ENCODE measurements at regions not wholly inside any gene's neighbourhood (a gene's known extent, or its start where the extent isn't known, plus 50 kb on each side); places are given as distances from the start of the nearest gene placed in this dataset.

DNA sequence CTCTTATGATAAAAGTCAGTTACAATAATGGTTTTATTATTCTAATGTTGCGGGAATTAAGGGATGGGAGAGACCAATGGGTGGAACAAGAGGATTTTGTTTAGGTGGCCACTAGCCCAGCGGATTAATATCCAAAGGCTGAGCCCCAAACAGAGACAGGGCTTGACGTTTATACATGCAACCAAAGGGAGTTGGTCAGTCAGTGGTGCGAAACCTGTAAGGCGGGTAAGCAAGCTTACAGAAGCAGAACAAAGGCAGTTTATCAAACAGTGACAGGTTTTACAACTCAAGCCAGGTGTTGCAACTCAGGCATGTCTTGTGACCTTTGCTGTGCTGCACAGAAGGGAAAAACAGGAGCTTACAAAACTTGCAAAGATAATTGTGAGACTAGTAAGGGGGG, 622.9 kb upstream of the MBL2 start:
- H3K27me3 ChIP-seq (ENCODE audit: insufficient read depth, low read depth): no peaks in the 10 kb centered on the region
- H3K4me2 ChIP-seq: no peak overlapping the region
- H3K27ac ChIP-seq: no peak overlapping the region
- H3K4me1 ChIP-seq (ENCODE audit: low read depth, poor library complexity, severe bottlenecking): no peaks in the 10 kb centered on the region
- H3K4me3 ChIP-seq (IDR thresholded peaks at IDR 0.05; ENCODE audit: insufficient read depth, low read depth, low read length): no peak overlapping the region
- H3K36me3 ChIP-seq (ENCODE audit: insufficient read depth): no peaks in the 10 kb centered on the region
- no peak overlapping the region for H2AFZ ChIP-seq (ENCODE audit: low read depth)
- TF ChIP-seq, protein P1, sequence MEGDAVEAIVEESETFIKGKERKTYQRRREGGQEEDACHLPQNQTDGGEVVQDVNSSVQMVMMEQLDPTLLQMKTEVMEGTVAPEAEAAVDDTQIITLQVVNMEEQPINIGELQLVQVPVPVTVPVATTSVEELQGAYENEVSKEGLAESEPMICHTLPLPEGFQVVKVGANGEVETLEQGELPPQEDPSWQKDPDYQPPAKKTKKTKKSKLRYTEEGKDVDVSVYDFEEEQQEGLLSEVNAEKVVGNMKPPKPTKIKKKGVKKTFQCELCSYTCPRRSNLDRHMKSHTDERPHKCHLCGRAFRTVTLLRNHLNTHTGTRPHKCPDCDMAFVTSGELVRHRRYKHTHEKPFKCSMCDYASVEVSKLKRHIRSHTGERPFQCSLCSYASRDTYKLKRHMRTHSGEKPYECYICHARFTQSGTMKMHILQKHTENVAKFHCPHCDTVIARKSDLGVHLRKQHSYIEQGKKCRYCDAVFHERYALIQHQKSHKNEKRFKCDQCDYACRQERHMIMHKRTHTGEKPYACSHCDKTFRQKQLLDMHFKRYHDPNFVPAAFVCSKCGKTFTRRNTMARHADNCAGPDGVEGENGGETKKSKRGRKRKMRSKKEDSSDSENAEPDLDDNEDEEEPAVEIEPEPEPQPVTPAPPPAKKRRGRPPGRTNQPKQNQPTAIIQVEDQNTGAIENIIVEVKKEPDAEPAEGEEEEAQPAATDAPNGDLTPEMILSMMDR (conservative IDR thresholded peaks at IDR 0.05; ENCODE audit: low read depth, low read length): no peak
- no peaks in the 10 kb centered on the region for H4K20me1 ChIP-seq (ENCODE audit: insufficient read depth)
- no peak overlapping the region for H3K9ac ChIP-seq
- H3K79me2 ChIP-seq (ENCODE audit: insufficient read depth, low read depth): no peaks in the 10 kb centered on the region

DNA sequence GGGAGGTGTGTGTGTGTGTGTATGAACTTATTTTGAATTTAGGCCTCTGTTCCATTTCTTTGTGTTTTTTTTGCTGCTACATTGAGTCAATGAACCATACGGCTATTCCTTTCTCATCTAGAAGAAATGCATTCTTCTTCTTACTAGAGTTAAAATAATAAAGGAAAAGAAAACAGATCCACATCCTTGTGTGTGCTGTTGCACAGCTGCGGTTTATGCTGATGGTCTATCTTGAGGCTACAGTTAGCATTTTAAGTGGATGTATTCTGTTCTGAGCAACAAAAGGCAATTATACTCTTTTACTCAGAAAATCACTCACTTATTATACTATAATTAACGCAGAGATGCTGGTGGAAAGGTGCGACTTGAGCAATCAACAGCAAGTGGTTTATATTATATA, 615.0 kb upstream of the MBL2 start:
- no peak overlapping the region for H3K9ac ChIP-seq
- H4K20me1 ChIP-seq (ENCODE audit: insufficient read depth): no peaks in the 10 kb centered on the region
- H3K27ac ChIP-seq: no peak overlapping the region
- no peaks in the 10 kb centered on the region for H3K4me1 ChIP-seq (ENCODE audit: low read depth, poor library complexity, severe bottlenecking)
- no peak overlapping the region for H3K4me3 ChIP-seq (IDR thresholded peaks at IDR 0.05; ENCODE audit: insufficient read depth, low read depth, low read length)
- H3K4me2 ChIP-seq: no peak overlapping the region
- no peaks in the 10 kb centered on the region for H3K79me2 ChIP-seq (ENCODE audit: insufficient read depth, low read depth)
- H3K36me3 ChIP-seq (ENCODE audit: insufficient read depth): no peaks in the 10 kb centered on the region
- TF ChIP-seq, protein P1 (conservative IDR thresholded peaks at IDR 0.05; ENCODE audit: low read depth, low read length): no peak
- no peak overlapping the region for H2AFZ ChIP-seq (ENCODE audit: low read depth)
- H3K27me3 ChIP-seq (ENCODE audit: insufficient read depth, low read depth): no peaks in the 10 kb centered on the region

DNA sequence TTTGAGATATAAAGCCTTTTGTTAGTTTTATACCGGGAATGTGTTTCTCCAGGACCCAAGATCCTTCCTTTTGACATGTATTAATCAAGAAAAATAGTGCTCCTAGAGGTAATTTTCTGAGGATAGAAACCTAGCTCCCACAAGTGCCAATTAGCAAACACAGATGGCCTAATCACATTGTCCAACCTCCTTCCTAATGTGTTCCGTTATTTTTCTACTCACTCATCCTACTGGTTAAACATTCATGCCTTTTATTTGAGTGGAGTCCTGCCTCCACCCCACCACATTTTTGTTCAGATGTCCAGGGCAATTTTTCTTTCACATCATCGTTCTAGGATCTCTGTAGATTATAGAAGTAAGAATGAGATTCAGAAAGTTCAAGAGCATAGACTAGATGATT, 610.0 kb upstream of the MBL2 start:
- Histone ChIP-seq H3K27me3 (ENCODE audit: insufficient read depth, low read depth) (no peaks in the 10 kb centered on the region), H3K4me1 (ENCODE audit: low read depth, poor library complexity, severe bottlenecking) (no peaks in the 10 kb centered on the region), H3K79me2 (ENCODE audit: insufficient read depth, low read depth) (no peaks in the 10 kb centered on the region), H3K9ac (no peak overlapping the region), H3K4me3 (IDR thresholded peaks at IDR 0.05; ENCODE audit: insufficient read depth, low read depth, low read length) (no peak overlapping the region), H2AFZ (ENCODE audit: low read depth) (no peak overlapping the region), H4K20me1 (ENCODE audit: insufficient read depth) (no peaks in the 10 kb centered on the region), H3K36me3 (ENCODE audit: insufficient read depth) (no peaks in the 10 kb centered on the region), H3K27ac (no peak overlapping the region), H3K4me2 (no peak overlapping the region)
- TF ChIP-seq, protein P1 (conservative IDR thresholded peaks at IDR 0.05; ENCODE audit: low read depth, low read length): no peak

DNA sequence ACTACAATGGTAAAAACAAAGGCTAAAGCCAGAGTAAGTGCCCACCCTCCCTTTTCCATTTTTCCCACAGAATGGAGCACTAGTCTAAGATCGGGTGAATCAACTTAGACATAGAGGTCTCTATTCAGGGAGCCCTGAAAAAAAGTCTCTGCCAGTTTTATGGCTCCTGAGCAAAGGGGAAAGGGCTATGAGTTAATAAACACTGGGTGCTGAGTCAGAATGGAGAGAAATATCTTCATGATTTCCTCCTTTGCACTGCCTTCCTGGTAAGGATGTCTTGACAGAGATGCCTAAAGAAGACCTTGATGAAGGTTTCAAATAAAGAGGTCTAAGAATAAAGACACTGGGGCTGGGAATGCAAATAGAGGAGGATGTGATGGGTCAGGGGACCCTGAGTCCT, 607.4 kb upstream of the MBL2 start:
- Histone ChIP-seq H3K79me2 (ENCODE audit: insufficient read depth, low read depth) (no peaks in the 10 kb centered on the region), H3K27ac (no peak overlapping the region), H3K27me3 (ENCODE audit: insufficient read depth, low read depth) (no peaks in the 10 kb centered on the region), H3K4me2 (no peak overlapping the region), H3K4me1 (ENCODE audit: low read depth, poor library complexity, severe bottlenecking) (no peaks in the 10 kb centered on the region), H3K9ac (no peak overlapping the region), H2AFZ (ENCODE audit: low read depth) (no peak overlapping the region), H3K36me3 (ENCODE audit: insufficient read depth) (no peaks in the 10 kb centered on the region), H4K20me1 (ENCODE audit: insufficient read depth) (no peaks in the 10 kb centered on the region), H3K4me3 (IDR thresholded peaks at IDR 0.05; ENCODE audit: insufficient read depth, low read depth, low read length) (no peak overlapping the region)
- TF ChIP-seq, protein P1 (conservative IDR thresholded peaks at IDR 0.05; ENCODE audit: low read depth, low read length): no peak

DNA sequence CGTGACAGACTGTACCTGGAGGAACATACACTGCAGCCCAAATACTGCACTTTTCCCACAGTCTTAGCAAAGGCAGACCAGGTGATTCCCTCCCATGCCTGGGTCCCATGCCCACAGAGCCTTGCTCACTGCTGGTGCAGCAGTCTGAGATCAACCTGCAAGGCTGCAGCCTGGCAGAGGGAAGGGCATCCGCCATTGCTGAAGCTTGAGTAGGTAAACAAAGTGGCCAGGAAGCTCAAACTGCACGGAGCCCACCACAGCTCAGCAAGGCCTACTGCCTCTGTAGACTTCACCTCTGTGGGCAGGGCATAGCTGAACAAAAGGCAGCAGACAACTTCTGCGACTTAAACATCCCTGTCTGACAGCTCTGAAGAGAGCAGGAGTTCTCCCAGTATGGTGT, 597.8 kb upstream of the MBL2 start:
- no peaks in the 10 kb centered on the region for H3K4me1 ChIP-seq (ENCODE audit: low read depth, poor library complexity, severe bottlenecking)

More for the DNA sequence above, 597.8 kb upstream of the MBL2 start:
- no peak overlapping the region for H2AFZ ChIP-seq (ENCODE audit: low read depth)
- TF ChIP-seq, protein P1 (conservative IDR thresholded peaks at IDR 0.05; ENCODE audit: low read depth, low read length): no peak
- no peaks in the 10 kb centered on the region for H3K36me3 ChIP-seq (ENCODE audit: insufficient read depth)
- H3K27ac ChIP-seq: no peak overlapping the region
- H3K4me2 ChIP-seq: no peak overlapping the region
- no peaks in the 10 kb centered on the region for H4K20me1 ChIP-seq (ENCODE audit: insufficient read depth)
- no peaks in the 10 kb centered on the region for H3K79me2 ChIP-seq (ENCODE audit: insufficient read depth, low read depth)
- H3K27me3 ChIP-seq (ENCODE audit: insufficient read depth, low read depth): no peaks in the 10 kb centered on the region
- H3K9ac ChIP-seq: no peak overlapping the region
- H3K4me3 ChIP-seq (IDR thresholded peaks at IDR 0.05; ENCODE audit: insufficient read depth, low read depth, low read length): no peak overlapping the region

Data from KMS-11 (cell line).